DOHH2 (cell line): ENCODE measurements at regions not wholly inside any gene's neighbourhood (a gene's known extent, or its start where the extent isn't known, plus 50 kb on each side); places are given as distances from the start of the nearest gene placed in this dataset.

Experiments used
- H3F3A ChIP-seq: fragments of 200-600 bp; sonication (generic), shearing (Covaris generic); 2 replicates; pipeline ENCODE4 v1.6.0; 2016; ENCODE audit warnings: antibody characterized with exemption, mild to moderate bottlenecking; ENCODE audit not compliant: control insufficient read depth, insufficient read depth
- H3K27ac ChIP-seq: fragments of 200-600 bp; sonication (generic); 2 replicates; pipeline ENCODE4 v1.5.1; 2014; ENCODE audit warnings: low read depth, mild to moderate bottlenecking, low read length, moderate library complexity
- H3K27me3 ChIP-seq: fragments of 200-600 bp; sonication (generic); 2 replicates; pipeline ENCODE4 v1.6.1; 2014; ENCODE audit warnings: mild to moderate bottlenecking, low read length, mixed read lengths; ENCODE audit not compliant: control insufficient read depth
- H3K36me3 ChIP-seq: fragments of 200-600 bp; sonication (generic); 2 replicates; pipeline ENCODE4 v1.6.1; 2014; ENCODE audit warnings: mild to moderate bottlenecking, low read length, moderate library complexity, mixed read lengths; ENCODE audit not compliant: control insufficient read depth
- H3K4me1 ChIP-seq: fragments of 200-600 bp; sonication (generic); 2 replicates; pipeline ENCODE4 v1.6.1; 2014; ENCODE audit warnings: mild to moderate bottlenecking, low read length, mixed read lengths; ENCODE audit not compliant: control insufficient read depth
- H3K4me2 ChIP-seq: fragments of 200-600 bp; sonication (generic); 2 replicates; pipeline ENCODE4 v1.6.0; 2014; ENCODE audit warnings: mild to moderate bottlenecking, low read length, moderate library complexity
- H3K4me3 ChIP-seq: fragments of 200-600 bp; sonication (generic); 2 replicates; pipeline ENCODE4 v1.5.1; 2014; ENCODE audit warnings: mild to moderate bottlenecking, low read length, mixed read lengths
- H3K79me2 ChIP-seq: fragments of 200-600 bp; sonication (generic); 2 replicates; pipeline ENCODE4 v1.6.1; 2014; ENCODE audit warnings: mild to moderate bottlenecking, low read length, mixed read lengths; ENCODE audit not compliant: control insufficient read depth
- H3K9me2 ChIP-seq: fragments of 200-600 bp; sonication (generic); replicated peaks from 2 replicates; pipeline ENCODE4 v1.6.1; 2014; ENCODE audit warnings: mild to moderate bottlenecking, low read length, mixed read lengths; ENCODE audit not compliant: control insufficient read depth
- H3K9me3 ChIP-seq: fragments of 200-600 bp; sonication (generic); 2 replicates; pipeline ENCODE4 v1.6.1; 2014; ENCODE audit warnings: antibody characterized with exemption, low read length, mixed read lengths; ENCODE audit not compliant: control insufficient read depth, insufficient read depth
- H4K20me1 ChIP-seq: fragments of 200-600 bp; sonication (generic); 2 replicates; pipeline ENCODE4 v1.6.0; 2014; ENCODE audit warnings: low read depth, mild to moderate bottlenecking, antibody characterized with exemption, low read length, moderate library complexity; ENCODE audit not compliant: control insufficient read depth, insufficient read depth
- CTCF ChIP-seq: fragments of 200-600 bp; sonication (generic); IDR thresholded peaks from one replicate; pipeline ENCODE4 v1.5.1; 2014; ENCODE audit warnings: antibody characterized with exemption, mild to moderate bottlenecking, low read depth, low read length; ENCODE audit not compliant: poor library complexity, severe bottlenecking
- EZH2phosphoT487 ChIP-seq: fragments of 200-600 bp; sonication (generic); IDR thresholded peaks from 2 replicates; pipeline ENCODE4 v1.6.1; 2017; ENCODE audit warnings: borderline replicate concordance, mild to moderate bottlenecking, antibody characterized with exemption, low read length, moderate library complexity, mixed read lengths

DNA sequence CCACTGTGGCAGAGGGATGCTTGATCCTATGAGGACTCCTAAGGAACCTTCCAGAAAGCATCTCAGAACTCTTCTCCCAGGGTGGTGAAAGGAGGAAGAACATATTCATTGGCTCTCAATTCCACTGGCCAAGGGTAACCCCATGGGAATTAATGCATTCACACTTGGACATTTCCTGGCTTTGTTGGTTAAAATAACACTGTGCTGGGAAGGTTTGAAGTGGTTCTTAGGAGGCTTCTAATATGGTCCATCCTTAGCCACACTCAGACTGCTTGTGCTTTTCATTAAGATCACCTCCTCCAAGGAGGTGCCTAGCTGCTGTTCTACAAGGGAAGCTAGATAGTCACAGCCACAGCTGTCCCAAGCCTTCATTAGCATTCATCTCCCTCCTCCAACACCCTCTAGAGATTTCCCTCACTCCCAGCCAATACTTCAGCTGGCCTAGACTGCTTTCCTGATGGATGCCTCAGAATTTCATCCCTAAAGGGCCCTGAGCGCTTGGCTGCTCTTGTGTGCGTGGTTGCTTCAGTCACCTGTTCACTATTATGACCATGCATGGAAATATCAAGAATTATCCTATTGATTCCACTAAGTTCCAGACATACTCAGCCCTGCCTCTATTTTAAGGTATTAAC, 544.4 kb downstream of the PLPP3 start:
- H3K4me2 ChIP-seq = no peak overlapping the region
- no peaks in the 10 kb centered on the region for H3K4me1 ChIP-seq
- no peak overlapping the region for H3K4me3 ChIP-seq
- H3K36me3 ChIP-seq = no peaks in the 10 kb centered on the region
- H4K20me1 ChIP-seq = no peaks in the 10 kb centered on the region
- no peaks in the 10 kb centered on the region for H3F3A ChIP-seq
- no peaks in the 10 kb centered on the region for H3K27me3 ChIP-seq
- no peaks in the 10 kb centered on the region for H3K79me2 ChIP-seq
- no peaks in the 10 kb centered on the region for H3K9me2 ChIP-seq
- H3K27ac ChIP-seq = no peak overlapping the region
- TF ChIP-seq CTCF (no peak), EZH2phosphoT487 (no peak)
- H3K9me3 ChIP-seq = no peaks in the 10 kb centered on the region

DNA sequence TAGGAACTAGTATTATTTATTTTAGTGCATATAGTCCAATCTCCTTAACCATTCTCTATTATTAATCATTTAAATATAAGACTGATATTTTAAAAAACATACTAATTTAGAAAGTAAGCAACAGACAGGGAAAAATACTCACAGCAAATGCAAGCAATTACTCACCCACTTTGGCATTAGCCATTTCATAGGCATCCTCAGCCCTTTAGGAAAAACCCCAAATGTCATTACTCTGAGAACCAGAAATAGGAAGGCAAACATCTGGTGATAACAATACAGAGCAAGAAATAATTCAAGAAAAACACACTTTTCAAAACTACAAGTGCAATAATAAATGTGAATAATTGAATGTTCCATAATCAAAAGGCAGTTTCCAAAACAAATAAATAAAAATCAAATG, 545.1 kb downstream of the PLPP3 start:
- Histone ChIP-seq H4K20me1 (no peaks in the 10 kb centered on the region), H3K27ac (no peak overlapping the region), H3F3A (no peaks in the 10 kb centered on the region), H3K9me3 (no peaks in the 10 kb centered on the region), H3K27me3 (no peaks in the 10 kb centered on the region), H3K4me2 (no peak overlapping the region), H3K9me2 (no peaks in the 10 kb centered on the region), H3K4me3 (no peak overlapping the region), H3K4me1 (no peaks in the 10 kb centered on the region), H3K36me3 (no peaks in the 10 kb centered on the region), H3K79me2 (no peaks in the 10 kb centered on the region)
- TF ChIP-seq CTCF (no peak), EZH2phosphoT487 (no peak)

GRCh38 chr1:56033321-56034037, 545.9 kb downstream of the PLPP3 start:
- Histone ChIP-seq H3K4me3 (no peak overlapping the region), H3K4me2 (no peak overlapping the region), H3F3A (no peaks in the 10 kb centered on the region), H4K20me1 (no peaks in the 10 kb centered on the region), H3K27ac (no peak overlapping the region), H3K4me1 (no peaks in the 10 kb centered on the region), H3K27me3 (no peaks in the 10 kb centered on the region), H3K9me2 (no peaks in the 10 kb centered on the region), H3K36me3 (no peaks in the 10 kb centered on the region), H3K79me2 (no peaks in the 10 kb centered on the region), H3K9me3 (no peaks in the 10 kb centered on the region)
- TF ChIP-seq EZH2phosphoT487 = no peak
- no peak for TF ChIP-seq CTCF
